ENCODE measurements at regions not wholly inside any gene's neighbourhood (a gene's known extent, or its start where the extent isn't known, plus 50 kb on each side); places are given as distances from the start of the nearest gene placed in this dataset.
A peak's percentile ranks its signal among the peaks of the same experiment; 100 is the strongest.

GRCh38 chr4:125070861-125071260 lies 243.9 kb upstream of the FAT4 start:
- no peak for DNase-seq (ENCODE audit: low read depth in 1 of 2, low spot score in 2 of 2)
- Histone ChIP-seq H3K4me3 (ENCODE audit: extremely low read depth in 1 of 4, insufficient read depth in 2 of 4, low read depth in 3 of 4, low read length in 4 of 4) (no peak overlapping the region), H3K27ac (ENCODE audit: low read depth, low read length) (no peak overlapping the region), H3K4me2 (ENCODE audit: insufficient read depth in 1 of 2, low read depth in 2 of 2, low read length in 2 of 2) (no peak overlapping the region), H3K23me2 (ENCODE audit: low read depth, low read length) (no peaks in the 10 kb centered on the region), H2BK12ac (ENCODE audit: low read depth, low read length) (no peak overlapping the region), H2AK5ac (ENCODE audit: low read depth, low read length) (no peak overlapping the region), H4K5ac (ENCODE audit: insufficient read length, low read depth, low read length) (no peak overlapping the region), H2AFZ (ENCODE audit: low read length) (no peak overlapping the region), H3K4me1 (replicated peaks in 1 of 4; ENCODE audit: control insufficient read depth in 3 of 4, insufficient read depth in 4 of 4, low read length in 3 of 4) (no peaks in the 10 kb centered on the region), H3K18ac (ENCODE audit: extremely low read depth, low read length) (no peak overlapping the region), H3K14ac (ENCODE audit: insufficient read length) (no peak overlapping the region), H3K23ac (ENCODE audit: insufficient read length) (no peak overlapping the region), H2BK5ac (ENCODE audit: low read depth, low read length) (no peak overlapping the region), H2BK20ac (ENCODE audit: low read length) (no peak overlapping the region), H3K79me2 (ENCODE audit: control insufficient read depth in 1 of 2, insufficient read depth in 2 of 2, low read length in 2 of 2) (no peaks in the 10 kb centered on the region), H4K20me1 (replicated peaks in 1 of 2; ENCODE audit: control insufficient read depth in 1 of 2, insufficient read depth in 2 of 2, low read length in 2 of 2) (no peaks in the 10 kb centered on the region), H3K9ac (replicated peaks in 1 of 4; ENCODE audit: extremely low read depth in 1 of 4, low read depth in 3 of 4, low read length in 3 of 4) (no peak overlapping the region), H2BK15ac (ENCODE audit: low read length) (no peak overlapping the region), H3K79me1 (ENCODE audit: low read depth, low read length) (no peaks in the 10 kb centered on the region), H3K56ac (replicated peaks; ENCODE audit: insufficient read length, low read depth, low read length) (no peak overlapping the region), H3K9me3 (ENCODE audit: insufficient read depth in 2 of 2, low read depth in 1 of 2, low read length in 1 of 2) (no peaks in the 10 kb centered on the region), H3K36me3 (ENCODE audit: control insufficient read depth in 2 of 4, insufficient read depth in 4 of 4, low read length in 3 of 4) (no peaks in the 10 kb centered on the region), H4K8ac (ENCODE audit: extremely low read depth, insufficient read depth, low read length) (no peak overlapping the region), H3K27me3 (replicated peaks in 1 of 4; ENCODE audit: control insufficient read depth in 3 of 4, extremely low read depth in 1 of 4, insufficient read depth in 3 of 4, low read length in 3 of 4) (no peaks in the 10 kb centered on the region), H3K4ac (replicated peaks; ENCODE audit: insufficient read length, low read depth, low read length) (no peak overlapping the region), H4K91ac (replicated peaks; ENCODE audit: insufficient read length, low read length) (no peak overlapping the region), H2BK120ac (replicated peaks; ENCODE audit: low read depth, low read length) (no peak overlapping the region)
- peak; percentile 5 to 28; a peak in 1 of 4 replicates for TF ChIP-seq RAD21 (IDR thresholded peaks at IDR 0.05 in 1 of 2, conservative IDR thresholded peaks at IDR 0.05 in 1 of 2; ENCODE audit: low read depth in 2 of 2, low read length in 2 of 2)
- TF ChIP-seq FOSL1 (IDR thresholded peaks at IDR 0.05; ENCODE audit: insufficient read depth, low read depth, low read length) = no peak
- TF ChIP-seq CTBP2 (IDR thresholded peaks at IDR 0.05; ENCODE audit: borderline replicate concordance, insufficient read depth, insufficient read length, low read length) = no peak
- no peak for TF ChIP-seq CREB1 (IDR thresholded peaks at IDR 0.05)
- TF ChIP-seq CBX8 (IDR thresholded peaks at IDR 0.05; ENCODE audit: borderline replicate concordance, low read depth, low read length) = no peak
- CTCF ChIA-PET (ENCODE audit: partially characterized antibody) = interaction anchor here (0.7 to 1.1 kb wide), 4 partner anchors 14 to 750 kb away, joined by 3 read pairs; no protein-coding TSS in a partner anchor
- POLR2A ChIA-PET (ENCODE audit: partially characterized antibody) = no interaction called here
- no peak for FAIRE-seq

Data from H1 (cell line).